ENCODE measurements at regions not wholly inside any gene's neighbourhood (a gene's known extent, or its start where the extent isn't known, plus 50 kb on each side); places are given as distances from the start of the nearest gene placed in this dataset.

GRCh38 chr1:244242446-244242845 lies 191.4 kb downstream of the ZBTB18 start:
- TF ChIP-seq NR2F2 (IDR thresholded peaks at IDR 0.05) (no peak), FOXA1 (IDR thresholded peaks at IDR 0.05) (no peak), GABPA (IDR thresholded peaks at IDR 0.05 in 1 of 2, conservative IDR thresholded peaks at IDR 0.05 in 1 of 2) (no peak), JUND (IDR thresholded peaks at IDR 0.05) (no peak), FOXA2 (IDR thresholded peaks at IDR 0.05) (no peak), ATF3 (IDR thresholded peaks at IDR 0.05) (no peak), REST (IDR thresholded peaks at IDR 0.05) (no peak), HNF4A (conservative IDR thresholded peaks at IDR 0.05) (no peak), MAX (IDR thresholded peaks at IDR 0.05) (no peak), CTCF (IDR thresholded peaks at IDR 0.05; ENCODE audit: low read depth, low read length, missing input control) (no peak), TAF1 (conservative IDR thresholded peaks at IDR 0.05) (no peak), RXRA (IDR thresholded peaks at IDR 0.05) (no peak), SP1 (IDR thresholded peaks at IDR 0.05) (no peak), EGR1 (IDR thresholded peaks at IDR 0.05; ENCODE audit: low read depth in 2 of 2) (no peak), ZBTB33 (IDR thresholded peaks at IDR 0.05) (no peak), HNF4G (IDR thresholded peaks at IDR 0.05) (no peak), YY1 (IDR thresholded peaks at IDR 0.05) (no peak), RAD21 (IDR thresholded peaks at IDR 0.05) (no peak)
- no peaks in the 10 kb centered on the region for H3K27me3 ChIP-seq (ENCODE audit: control insufficient read depth in 4 of 4, insufficient read depth in 4 of 4, low read length in 3 of 4)
- WGBS = 82% methylated on average over 5 of the region's 5 CpGs
- no peak overlapping the region for H3K9ac ChIP-seq (ENCODE audit: low read depth in 1 of 2, low read length in 2 of 2)
- no peak for DNase-seq (ENCODE audit: low spot score)
- H3K36me3 ChIP-seq (ENCODE audit: control insufficient read depth in 4 of 4, insufficient read depth in 3 of 4, low read depth in 1 of 4, low read length in 3 of 4) = no peaks in the 10 kb centered on the region
- H3K4me3 ChIP-seq (ENCODE audit: low read depth in 1 of 3, low read length in 3 of 3) = no peak overlapping the region
- no peaks in the 10 kb centered on the region for H3K9me3 ChIP-seq (ENCODE audit: control insufficient read depth in 4 of 4, low read length in 3 of 4)
- H3K4me1 ChIP-seq (ENCODE audit: control insufficient read depth in 4 of 4, insufficient read depth in 4 of 4, low read length in 3 of 4) = no peaks in the 10 kb centered on the region
- H3K27ac ChIP-seq (ENCODE audit: low read depth in 1 of 2, low read length in 2 of 2) = no peak overlapping the region

All from liver (tissue), 8 donors.